HG03159 (cell line): ENCODE measurements at regions not wholly inside any gene's neighbourhood (a gene's known extent, or its start where the extent isn't known, plus 50 kb on each side); places are given as distances from the start of the nearest gene placed in this dataset.
A peak's percentile ranks its signal among the peaks of the same experiment; 100 is the strongest.
"Not testable (repeated sequence)": the region's sequence is repeated elsewhere in the genome, so short reads cannot be mapped to it uniquely, and the experiment has no call there.

ENCODE experiments used
- ATAC-seq: cut with Tn5 transposase; IDR thresholded peaks from one replicate; pipeline ENCODE4 v1.9.1; 2021; ENCODE audit warnings: mild to moderate bottlenecking, moderate library complexity; ENCODE audit not compliant: unreplicated experiment

DNA sequence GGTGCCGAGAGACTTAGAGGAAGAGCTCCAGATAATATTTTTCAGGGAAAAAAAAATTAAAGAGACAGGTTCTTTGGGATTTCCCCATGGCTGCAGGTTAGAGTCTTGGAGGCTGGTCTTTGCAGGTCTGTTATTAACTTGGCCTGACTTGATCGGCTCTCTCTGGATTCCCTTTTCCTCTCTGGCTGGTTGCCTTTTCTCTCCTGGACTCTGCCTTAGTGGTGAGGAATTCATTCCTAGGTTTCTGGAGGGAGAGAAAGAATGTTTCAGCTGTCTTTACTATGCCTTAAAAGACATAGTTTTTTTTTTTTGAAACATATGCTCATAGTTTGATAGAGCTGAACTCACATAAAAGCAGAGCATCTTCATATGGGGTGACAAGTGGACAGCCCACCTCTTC is 336.3 kb downstream of the BMP4 start:
- ATAC-seq, result no peak

DNA sequence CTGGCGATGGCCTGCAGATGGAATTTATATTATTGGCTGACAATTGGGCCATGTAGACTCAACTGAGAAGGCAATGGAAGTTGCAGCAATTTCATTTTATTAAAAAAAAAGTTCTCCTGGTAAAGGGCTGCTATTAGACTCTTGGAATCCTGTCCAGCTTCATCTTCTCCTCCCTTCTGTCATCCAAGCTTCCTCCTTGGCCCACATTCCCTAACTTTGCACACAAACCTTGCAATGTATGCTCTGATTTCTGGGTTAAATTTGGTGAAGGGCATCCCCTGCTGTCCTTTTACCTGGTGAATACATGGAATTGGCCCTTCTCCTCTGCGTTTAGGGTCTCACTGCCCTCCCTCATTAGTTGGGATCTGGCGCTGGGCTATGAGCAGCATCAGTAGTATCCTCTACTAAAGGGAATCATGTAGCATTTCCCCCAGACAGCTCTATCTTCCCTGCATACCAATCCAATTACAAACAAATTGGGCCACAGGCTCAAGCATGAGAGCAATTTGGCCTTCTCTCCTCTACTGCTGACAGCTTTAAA is 336.9 kb downstream of the BMP4 start:
- no peak for ATAC-seq

DNA sequence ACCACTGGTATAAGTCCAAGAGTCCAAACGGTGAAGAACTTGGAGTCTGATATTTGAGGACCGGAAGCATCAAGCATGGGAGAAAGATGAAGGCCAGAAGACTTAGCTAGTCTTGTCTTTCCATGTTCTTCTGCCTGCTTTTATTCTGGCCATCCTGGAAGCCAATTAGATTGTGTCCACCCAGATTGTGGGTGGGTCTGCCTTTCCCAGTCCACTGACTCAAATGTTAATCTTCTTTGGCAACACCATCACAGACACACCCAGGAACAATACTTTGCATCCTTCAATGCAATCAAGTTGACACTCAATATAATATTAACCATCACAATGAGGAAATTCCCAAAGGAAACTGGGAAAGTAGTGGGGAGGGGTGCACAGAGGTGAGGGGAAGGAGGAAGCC is 340.1 kb downstream of the BMP4 start:
- not testable (repeated sequence) for ATAC-seq

DNA sequence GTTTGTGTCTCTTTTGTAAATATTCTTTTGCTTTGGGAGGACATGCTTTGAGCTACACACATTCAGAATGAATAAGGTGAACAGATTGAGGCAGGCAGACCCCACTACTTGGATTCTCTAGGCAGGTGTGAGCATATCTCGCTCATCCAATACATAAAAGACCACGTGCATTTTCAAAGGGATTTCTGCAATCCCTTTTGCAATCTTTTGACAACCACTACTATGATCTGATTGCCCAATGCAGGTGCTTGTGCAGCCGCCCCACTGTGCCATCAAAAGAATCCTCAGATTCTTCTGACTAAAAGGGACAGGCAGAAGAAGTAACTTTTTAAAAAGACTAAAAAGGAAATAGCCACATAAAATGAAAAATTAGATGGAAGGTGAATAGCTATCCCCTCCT is 341.4 kb downstream of the BMP4 start:
- no peak for ATAC-seq

DNA sequence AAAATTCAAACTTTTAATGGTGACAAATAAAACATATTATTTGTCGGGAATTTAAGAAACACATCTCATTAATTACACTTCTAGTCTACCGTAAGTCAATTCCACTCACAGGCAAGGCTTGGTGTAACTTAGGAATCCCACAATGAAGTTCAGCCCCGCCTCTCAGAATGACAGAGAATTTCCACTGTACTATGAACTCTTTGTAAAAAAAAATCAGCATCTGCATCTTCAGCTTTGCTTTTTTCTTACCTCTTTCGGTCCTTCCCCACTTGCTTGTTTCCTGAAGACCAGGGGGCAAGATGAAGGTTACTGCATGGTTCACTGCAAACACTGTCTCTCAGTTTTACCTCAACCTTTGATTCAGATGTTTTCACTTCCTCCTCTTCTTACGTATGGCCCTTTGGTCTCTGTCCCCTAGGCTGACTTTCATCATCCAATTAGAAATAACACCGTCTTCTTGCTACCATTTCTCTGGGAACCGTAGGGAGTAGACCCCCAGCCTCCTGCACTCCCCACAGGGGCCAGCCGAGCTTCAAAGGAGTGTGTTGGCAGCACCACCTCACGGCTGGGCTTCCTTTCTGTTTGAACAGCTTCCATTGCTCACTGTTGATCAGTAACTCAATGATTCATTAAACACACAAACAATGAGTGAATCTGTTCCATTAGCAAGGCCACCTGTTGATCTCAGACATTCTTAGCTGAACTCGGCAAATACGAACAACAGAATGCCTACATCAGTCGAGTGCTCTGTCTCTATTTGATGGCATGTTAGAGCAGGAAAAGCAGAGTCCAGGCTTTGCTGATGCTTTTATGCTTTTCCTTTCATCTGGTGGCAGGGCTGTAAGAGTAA is 343.0 kb downstream of the BMP4 start:
- peak; percentile 98 for ATAC-seq

DNA sequence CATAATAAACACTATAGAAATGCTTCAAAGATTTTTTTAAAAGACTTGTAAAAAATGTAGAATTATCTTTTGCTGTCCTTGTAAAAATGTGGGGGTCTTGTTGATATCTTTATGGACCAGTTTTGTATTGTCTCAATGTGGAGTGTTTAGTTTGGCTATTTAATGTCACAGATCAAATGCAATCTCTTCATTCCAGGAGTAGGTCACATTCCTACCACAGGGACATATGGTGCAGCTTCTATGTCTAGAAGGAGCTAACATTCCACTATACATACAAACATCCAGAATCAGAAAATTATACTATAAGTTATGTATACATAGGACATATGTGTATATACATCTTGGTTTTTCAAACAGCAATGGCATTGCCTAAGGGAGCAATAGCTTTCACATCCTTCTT is 345.7 kb downstream of the BMP4 start:
- ATAC-seq, result no peak

DNA sequence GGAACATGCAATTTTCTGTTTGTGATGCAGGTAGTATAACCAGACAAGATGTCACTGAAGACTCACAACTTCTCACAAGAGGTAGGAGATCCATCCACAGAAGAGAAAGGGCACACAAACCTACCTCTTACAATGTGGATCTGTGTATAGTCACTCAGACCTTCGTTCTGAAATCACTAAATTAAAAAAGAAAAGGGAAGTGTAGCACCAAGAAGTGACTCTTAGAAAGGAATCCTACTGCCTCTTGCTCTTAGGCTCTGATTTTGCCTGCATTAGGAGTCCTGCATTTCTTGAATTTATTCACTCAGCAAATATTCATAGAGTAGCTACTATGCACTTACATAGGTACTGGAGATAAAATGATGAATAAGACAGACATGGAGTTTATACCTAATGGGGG is 347.6 kb downstream of the BMP4 start:
- ATAC-seq, result no peak

DNA sequence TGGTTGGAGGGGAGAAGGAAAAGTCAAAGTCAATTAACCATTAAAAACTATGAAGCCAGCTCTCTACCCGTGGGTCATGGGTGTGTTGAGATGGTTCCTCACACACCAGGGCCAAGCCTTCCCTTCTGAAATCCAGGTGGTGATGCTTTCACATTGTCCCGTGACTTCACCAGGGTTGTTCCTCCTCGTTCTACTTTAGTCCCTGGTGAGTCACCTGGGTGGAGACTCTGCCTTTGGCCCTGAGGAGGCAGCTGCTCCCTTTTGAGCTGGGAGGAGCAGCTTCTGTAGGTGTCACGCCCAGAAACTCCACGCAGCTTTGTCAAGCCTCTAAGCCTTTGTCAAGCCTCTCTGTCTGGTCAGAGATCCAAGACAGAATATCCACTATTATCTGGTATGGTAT is 348.3 kb downstream of the BMP4 start:
- ATAC-seq, result peak; percentile 42

DNA sequence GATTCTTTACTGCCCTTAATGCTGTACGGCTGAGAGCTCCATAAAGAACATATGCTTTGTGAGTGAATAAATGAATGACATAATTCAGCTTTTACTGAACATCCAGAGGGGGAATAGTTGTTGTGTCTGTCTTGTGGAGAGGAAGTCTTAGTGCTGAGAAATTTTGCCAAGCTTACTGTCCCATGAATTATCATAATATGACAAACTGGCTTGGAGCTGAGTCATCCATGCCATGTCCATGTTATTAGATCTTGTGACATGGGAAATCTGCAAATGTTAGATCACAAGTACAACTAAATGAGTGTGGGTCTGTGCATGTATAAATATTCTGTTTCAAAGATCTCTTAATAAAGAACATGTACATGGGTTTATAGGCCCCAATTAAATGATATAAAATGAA is 350.4 kb downstream of the BMP4 start:
- no peak for ATAC-seq

DNA sequence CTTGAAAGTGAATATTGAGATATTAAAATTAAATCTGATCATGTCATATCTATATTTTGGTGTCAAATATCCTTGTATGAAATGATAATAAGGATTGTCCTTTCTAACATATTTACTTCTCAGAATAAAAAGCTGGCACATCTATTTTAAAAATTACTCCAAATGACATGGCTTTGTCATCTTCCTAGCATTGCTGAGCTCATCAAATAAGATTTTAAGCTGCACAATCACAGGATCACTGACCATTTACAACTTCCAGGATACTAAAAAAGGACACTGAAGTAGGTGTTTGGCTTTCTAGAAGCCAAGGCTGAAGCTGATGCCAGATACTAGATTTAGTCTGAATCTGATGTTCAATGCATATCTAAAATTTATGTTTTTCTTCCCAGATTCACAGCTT is 351.1 kb downstream of the BMP4 start:
- no peak for ATAC-seq

DNA sequence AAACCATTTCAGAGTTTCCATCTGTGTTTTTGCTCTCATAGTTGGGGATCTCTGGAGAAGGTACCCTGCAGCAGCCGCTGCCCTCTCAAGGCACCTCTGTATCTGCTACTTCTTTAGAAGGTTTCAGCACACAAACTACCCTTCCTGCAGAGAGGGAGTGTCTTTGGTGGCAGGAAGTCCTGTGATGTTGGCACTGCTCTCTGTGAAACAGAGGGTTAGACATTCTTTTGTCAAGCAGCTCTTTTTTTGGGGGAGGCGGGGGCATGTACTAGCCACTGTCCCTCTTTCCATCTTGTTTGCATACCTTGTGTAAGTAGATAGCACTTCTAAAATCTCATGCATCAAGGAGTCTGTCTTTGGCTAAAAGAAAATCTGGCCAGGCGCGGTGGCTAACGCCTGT is 352.6 kb downstream of the BMP4 start:
- no peak for ATAC-seq

DNA sequence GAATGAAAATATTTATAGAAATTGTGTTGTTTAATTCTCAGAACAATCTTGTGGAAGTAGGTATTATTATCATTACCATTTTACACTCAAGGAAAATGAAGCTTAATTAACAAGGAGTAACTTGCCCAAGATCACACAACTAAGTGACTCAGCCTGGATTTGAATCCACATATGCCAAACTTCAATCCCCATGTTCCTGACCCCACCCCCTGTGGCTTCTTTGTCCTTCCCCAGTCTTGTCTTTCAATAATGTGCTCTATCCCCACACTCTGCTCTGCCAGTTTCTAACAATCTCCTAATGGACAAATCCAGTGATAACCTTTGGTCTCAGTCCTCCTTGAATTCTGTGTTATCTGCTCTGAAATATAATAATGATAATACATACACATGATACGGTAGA is 355.2 kb downstream of the BMP4 start:
- no peak for ATAC-seq

DNA sequence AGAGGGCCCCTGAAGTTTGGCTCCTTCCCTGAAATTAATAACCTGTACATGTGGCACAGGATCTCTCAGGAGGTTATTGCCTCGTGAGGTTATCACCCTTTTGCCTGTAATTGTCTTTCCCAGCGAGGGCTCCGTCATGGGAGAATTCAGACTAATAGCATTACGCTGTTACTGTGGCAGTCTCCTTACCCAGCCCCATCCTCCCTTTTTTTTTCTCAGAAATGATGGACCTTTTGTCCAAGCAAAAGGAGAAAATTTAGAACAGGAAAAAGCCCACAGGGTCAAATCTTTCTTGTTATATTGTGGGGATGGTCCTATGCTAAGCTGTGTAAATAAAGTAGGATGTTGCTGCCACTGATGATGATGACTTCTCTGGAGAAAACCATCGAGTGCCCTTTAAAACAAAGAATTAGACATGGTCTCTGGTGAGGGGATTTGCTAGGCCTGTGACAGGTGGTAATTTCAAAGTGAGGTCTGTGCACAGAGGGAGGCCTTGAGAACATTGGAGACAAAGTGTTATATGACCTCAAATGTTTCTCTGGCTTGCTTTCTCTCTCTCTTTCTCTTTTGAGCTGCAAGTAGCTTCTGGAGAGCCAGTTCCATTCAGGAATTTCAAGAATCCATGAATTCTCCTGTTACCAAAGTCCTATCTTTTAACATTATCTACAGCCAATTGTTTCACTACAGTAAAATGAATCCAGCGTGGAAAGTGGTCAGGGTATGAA is 357.2 kb downstream of the BMP4 start:
- ATAC-seq, result no peak

DNA sequence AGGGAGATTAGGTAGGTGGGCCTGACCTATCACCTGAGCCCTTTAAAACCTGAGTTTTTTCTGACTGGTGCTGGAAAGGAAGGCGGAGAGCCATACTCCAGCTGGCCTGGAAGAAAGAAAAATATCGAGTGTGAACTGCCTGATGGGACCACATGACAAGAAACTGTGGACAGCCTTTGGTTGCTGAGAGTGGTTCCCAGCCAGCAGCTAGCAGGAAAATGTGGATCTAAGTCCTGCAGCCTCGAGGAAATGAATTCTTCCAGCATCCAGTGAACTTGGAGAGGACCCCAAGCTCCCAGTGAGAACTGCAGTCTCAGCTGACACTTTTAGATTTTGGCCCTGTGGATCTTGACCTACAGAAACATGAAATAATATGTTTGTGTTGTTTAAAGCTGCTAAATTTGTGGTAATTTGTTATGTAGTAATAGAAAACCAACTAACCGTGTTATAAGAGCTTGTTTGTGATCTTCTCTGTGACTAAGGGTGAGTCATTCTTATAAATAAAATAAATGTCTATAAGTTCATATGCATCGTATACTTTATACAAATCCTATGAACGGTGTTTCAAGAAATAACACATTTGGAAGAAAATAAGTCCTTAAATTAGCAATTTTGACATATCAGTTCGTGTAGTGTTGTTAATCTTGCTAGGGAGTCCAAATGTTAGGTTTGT is 359.6 kb downstream of the BMP4 start:
- ATAC-seq, result no peak

DNA sequence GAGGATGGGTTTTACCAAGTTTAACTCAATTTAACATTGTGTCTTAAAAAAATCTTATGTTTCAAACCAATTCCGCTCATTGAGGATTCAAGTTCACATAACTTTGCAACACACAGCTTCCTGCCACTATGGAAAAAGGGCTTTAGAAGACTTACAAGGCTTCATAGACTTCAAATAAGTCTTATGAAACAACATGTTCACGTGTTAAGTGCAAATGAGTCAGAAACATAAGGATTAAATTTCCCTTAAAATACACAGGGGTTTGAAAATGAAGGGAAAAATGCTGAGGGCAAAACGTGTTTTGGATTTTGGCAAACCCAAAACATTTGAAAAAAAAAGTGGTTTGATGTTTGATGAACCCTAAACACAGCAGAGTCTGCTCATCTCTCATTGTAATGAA is 364.8 kb downstream of the BMP4 start:
- no peak for ATAC-seq

DNA sequence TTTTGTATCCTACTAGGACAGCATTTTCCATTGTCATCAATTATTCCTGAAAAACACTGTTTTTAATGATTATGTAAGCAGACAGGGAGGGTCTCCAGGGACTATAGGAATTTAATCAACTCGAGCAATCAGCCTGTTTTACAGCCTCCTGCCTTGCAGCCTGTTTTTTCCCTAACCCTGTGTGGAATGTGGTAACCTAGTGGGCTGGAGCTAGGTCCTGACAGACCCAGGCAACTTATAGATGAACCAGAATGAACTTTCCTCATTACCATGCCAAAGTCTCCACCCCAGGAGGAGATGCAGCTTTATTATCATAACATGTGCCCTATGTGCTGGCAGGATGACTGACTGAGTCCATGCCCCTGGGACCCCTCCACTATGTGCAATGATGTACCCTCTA is 375.1 kb downstream of the BMP4 start:
- ATAC-seq, result no peak

DNA sequence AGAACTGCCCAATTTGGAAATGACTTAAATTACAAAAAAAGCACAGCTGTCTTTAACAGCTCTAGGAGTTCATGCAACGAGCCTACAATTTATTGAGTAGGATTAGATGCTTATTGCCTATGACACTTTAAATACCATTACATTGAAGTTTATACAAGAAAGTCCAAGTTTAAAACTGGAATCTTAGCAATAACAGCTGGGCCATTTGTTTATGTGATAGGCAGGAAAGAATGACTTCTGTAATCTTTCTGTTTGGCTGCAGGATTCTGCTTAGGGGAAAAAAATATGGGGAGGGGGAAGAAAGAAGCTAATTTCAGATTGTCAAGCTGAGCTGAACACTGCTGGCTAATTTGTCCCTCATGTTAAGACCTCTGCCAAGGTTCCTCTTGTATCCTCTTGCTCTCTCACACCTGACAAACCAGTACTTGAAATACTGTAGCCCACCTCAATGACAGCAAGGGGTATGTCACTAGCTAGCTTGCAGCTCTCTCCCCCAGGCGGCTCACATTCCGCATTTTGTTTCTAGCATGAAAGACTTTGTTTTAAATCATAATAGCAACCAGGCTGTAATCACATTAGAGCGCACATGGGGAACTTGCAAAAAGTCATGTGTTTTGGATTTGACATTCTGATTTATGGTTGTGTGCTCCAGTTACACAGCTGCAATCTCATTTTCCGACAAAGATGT is 384.8 kb downstream of the BMP4 start:
- no peak for ATAC-seq

DNA sequence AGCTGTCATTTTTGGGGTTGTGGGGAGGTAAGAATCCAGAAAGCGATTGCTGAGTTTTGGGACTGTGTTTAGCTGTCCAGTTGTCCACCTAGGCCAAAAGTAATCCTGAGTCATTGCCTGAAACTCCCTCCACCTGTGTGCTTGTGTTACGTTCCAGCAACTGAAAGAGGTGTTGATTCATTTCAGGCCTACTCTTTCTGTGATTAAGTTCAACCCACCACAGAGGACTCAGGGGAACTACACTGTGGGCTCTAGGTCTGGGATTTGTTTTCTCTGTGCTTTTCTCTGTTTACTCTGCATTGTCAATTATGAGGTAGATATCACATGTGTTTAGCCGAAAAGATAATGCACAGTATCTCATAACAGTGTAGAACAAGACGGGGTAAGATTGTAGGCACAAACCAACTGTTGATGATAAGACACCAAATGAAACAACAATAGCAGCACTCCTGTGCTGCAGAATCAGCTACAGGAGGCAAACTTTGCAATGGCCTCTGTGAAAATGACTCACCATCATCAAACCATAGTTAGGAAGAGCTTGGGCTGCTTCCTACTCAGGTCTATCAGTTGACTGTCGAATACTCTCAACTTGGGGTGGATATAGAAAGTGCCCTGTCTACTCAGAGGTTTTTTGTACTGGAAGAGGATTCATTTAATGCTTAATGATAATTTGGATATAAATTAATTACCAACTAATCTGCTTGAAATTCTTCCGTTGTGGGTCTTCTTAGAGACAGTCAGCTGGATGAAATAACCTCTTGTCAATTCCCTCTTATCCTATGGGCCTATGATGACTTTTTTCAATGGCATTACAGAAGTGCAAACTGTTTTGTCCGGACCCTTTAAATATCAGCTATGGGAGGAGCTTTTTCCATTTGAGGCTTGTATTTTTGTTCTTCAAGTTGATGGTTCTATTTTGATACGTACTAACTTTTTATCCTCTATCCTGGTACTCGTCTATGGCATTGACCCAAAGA is 385.9 kb downstream of the BMP4 start:
- peak; percentile 96 for ATAC-seq

DNA sequence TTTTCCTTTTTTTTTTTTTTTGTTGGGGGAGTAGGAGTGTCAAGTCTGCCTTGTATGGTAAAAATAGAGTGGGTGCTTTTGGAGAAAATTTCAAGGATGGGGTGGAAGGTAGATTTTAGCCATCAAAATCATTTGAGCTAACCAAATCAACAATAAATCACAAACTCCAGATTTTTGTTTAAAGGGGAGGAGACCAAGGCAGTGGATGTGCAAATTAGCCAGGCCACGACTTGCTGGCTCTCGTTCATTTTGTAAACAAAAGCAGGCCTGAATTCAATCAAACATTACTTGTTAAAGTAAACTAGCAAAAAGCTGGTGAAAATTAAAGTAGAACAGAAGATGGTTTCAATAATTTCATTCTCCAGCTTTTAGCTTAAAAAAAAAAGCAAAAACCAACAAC is 387.2 kb downstream of the BMP4 start:
- no peak for ATAC-seq

DNA sequence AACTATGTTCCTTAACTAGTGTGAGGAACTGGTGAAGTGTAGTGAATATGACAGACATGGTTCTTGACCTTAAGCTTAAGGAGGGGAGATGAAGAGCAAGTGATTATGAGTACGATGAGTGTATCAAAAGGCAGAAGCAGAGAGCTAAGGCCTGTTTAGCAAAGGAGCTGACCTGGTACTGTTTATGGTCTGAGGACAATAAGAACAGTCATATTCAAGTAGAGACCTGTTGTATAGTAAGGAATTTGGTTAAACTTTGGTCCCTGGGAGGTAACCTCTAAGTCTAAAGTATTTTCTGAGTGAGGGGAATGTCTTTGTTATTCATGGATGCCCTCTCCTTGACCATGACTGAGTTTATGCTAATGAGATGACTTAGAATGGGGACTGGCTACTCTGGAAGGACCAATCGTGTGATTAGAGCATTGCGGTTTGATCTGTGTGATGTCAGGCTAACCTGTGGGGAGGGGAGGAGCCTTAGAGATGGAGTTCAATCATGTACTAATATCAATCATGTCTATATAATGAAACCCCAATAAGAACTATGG is 389.3 kb downstream of the BMP4 start:
- no peak for ATAC-seq
